GM19395 (cell line): ENCODE measurements at regions not wholly inside any gene's neighbourhood (a gene's known extent, or its start where the extent isn't known, plus 50 kb on each side); places are given as distances from the start of the nearest gene placed in this dataset.
"Not testable (repeated sequence)": the region's sequence is repeated elsewhere in the genome, so short reads cannot be mapped to it uniquely, and the experiment has no call there.

ENCODE experiments used
- ATAC-seq: cut with Tn5 transposase; IDR thresholded peaks from one replicate; pipeline ENCODE4 v1.9.1; 2021; ENCODE audit warnings: mild to moderate bottlenecking, moderate library complexity; ENCODE audit not compliant: unreplicated experiment

DNA sequence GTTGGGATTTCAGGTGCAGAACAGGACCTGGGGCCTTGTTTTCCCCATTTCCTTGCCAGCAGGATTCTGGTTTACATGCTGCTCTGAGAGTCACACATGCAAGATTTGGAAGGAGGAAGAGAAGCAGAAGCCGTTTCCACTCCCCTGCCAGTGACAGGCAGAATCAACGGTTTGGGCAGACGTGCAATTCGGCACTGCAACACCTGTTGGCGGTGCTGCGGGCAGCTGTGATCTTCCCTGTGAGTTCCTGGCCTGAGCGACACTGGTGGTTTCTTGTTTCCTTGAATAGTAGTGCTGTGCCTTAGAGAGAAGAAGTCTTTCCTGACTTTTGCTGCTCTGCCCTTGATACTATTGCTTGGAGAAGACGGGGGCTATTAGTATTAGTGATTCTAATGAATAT lies 1126.2 kb downstream of the TYW1 start:
- ATAC-seq: no peak

DNA sequence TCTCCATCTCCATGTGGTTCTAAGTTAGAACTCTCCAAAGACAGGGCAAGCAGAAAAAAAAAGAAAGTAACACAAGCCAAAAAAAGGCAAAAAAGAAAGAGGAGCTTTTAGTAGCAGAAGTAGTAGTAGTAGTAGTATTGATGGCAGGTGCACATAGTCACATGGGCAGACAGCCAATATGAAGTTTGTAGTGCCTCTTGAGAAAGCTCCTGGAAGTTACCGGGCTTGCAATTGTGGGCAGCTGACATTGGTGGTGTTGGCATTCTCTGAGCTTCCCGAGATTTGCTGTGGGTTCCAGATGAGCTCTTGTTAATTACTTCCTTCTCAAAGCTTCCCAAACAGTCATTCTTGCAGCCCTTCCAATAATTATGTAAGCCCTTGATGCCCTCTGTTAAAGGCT lies 1128.5 kb downstream of the TYW1 start:
- no peak for ATAC-seq

DNA sequence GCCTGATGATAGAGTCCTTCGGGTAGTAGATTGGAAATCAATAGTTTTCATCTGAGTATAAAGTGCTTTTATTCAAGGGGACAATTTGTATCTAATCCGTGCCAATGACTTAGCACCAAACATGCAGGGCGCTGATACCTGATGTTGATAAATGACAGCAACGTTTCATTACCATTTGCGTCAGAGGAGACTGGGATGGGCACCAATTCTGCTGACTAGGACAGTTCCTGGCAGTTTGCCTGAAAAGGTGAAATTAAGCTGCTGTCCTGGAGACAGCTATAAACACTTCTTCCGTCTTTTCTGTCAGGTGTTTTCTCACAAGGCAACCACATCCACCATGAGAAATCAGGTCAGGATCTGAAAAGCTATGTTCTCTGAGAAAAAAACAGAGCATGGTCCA lies 1136.4 kb downstream of the TYW1 start:
- no peak for ATAC-seq

DNA sequence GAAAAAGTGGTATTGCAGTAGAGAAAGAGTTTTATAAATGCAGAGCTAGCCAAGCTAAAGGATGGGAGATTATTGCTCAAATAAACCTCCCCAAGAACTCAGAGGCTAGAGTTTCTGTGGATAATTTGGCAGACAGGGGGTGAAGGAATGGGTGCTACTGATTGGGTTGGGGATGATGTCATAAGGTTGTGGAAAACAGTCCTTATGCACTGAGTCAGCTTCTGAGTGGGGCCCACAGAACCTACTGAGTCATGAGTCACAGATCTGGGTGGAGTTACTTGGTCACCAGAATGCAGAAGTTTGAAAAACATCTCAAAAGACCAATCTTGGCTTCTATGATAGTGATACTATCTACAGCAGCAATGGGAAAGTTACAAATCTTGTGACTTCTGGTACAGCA lies 1146.7 kb downstream of the TYW1 start:
- ATAC-seq: no peak

DNA sequence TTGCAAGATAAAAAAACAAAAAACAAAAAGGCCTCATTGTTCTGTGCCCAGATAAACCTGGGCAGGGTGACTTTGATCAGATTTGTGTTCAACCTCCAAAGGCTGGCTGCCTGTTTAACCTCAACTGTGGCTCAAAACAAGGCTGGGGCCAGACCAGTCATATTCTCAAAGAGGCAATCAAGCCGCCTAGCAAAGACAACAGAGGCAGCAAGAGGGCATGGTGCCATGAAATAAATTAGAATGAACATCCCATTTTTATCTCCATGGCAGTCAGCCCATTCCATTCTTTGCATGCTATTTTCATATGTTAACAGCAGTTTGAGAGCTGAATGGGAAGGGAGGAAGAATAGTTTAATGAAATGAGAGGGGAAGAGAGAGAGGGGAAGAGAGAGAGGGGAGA lies 1150.3 kb downstream of the TYW1 start:
- no peak for ATAC-seq

DNA sequence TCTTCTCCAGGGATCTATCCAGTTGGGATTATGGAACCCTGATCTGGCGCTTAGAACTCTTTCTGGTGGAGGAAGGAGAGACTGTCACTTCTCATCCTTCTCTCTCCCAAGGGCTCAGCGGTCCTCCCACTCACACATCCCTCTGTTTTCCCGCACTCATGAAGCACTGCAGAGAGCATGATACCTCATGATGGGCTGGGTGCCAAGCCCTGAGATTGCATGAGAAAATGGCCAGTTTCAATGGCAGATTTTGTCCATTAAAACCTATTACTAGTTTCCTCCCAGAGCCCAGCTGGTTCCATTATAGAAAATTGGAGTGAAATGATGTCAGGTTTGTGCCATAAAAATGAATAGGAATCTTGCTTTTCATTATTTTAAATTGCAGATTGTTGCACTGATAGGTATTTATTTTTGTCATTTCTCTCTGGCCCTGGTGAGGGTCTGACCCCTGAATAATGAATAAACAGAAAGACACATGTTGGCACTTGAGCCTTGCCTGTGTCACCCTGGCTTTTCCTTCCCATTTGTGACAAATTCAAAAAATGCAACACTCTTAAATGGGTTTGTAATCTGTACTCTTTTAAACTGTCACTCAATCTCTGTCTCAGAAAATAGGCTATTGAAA lies 1151.1 kb downstream of the TYW1 start:
- no peak for ATAC-seq

DNA sequence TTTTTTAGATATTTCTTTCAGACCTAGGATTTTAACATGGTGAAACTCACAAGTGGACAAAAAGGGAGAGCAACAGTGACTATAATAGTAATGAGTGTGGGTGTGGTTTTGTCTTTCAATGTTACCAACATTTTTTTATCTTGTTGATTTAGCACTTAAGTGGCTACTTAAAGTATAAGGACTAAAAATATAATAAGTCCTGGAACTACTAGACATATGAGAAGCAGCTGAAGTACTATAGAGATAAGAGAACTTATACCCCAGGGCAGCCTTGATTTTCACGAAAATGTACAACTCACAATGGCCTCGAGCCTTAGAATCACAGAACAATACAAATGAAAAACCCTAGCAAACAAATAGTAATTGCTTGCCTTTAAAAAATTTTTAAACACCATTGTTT lies 1151.8 kb downstream of the TYW1 start:
- ATAC-seq: no peak

DNA sequence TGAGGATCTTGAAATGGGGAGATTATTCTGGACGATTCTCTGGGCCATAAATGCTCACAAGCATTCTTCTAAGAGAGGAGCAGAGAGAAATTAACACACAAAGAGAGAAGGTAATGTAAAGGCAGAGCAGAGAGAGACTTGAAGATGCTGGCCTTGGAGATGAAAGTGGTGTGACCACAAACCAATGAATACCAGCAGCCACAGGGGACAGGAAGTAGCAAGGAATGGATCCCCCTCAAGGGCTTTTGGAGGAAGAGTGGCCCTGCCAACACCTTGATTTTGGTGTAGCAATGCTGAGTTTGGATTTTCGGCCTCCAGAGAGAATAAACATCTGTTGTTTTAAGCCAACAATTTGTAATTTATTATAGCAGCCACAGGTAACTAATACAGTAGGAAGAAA lies 1155.6 kb downstream of the TYW1 start:
- ATAC-seq: no peak

DNA sequence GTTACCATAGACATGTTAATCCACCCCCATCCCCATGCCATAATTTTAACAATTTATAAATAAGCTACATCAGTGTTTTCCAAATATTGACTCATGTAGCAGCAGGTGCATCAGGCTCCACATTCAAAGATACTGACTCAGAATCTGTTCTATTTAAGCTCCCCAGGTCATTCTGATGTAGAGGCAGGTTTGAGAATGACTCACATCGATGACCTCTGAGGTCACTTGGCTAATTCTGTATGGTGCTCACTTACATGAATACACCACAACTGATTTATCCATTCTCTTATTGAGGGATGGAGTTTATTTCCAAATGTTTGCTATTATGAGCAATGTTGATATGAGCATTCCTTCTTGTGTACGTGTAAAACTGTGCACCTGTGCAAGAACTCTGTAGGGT lies 1159.0 kb downstream of the TYW1 start:
- ATAC-seq: no peak

DNA sequence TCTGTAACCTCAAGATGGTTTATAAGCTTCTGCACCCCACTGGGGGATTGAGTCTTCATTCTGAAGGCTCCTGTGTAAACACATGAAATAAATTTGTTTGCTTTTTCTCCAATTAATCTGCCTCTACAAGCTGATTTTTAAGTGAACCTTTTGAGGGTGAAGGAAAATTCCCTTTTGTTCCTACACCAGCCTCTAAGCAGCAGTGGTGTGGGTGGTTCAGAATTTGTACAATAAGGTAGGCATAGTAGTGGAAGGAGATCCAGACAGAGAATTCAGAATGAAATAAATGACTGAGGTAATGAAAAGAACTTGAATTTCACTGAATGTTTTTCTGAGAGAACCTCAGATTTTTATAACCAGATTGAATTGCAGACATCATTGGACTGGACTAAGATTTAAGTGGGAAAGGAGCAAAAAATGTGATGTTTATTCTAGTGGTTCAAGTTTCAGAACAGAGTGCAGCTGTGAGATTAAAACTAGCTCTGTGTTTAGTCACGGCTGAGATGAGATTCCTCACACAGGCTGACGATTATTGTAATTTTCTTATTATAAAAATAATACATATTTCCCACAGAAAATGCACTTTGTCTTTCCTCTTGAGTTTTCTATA lies 1162.2 kb downstream of the TYW1 start:
- no peak for ATAC-seq

DNA sequence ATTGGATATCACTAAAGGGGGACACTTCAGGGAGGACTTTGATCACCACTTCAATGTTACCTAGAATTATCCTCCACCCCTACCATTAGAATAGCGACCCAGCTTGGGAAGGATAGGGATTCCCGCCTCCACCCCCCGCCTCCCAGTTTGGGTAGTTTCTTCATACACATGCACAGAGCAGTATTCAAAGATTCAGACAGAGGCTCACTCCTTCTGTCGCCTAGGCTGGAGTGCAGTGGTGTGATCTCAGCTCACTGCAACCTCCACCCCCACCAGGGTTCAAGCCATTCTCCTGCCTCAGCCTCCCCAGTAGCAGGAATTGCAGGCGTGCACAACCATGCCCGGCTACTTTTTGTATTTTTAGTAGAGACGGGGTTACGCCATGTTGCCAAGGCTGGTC lies 1166.1 kb downstream of the TYW1 start:
- no peak for ATAC-seq

DNA sequence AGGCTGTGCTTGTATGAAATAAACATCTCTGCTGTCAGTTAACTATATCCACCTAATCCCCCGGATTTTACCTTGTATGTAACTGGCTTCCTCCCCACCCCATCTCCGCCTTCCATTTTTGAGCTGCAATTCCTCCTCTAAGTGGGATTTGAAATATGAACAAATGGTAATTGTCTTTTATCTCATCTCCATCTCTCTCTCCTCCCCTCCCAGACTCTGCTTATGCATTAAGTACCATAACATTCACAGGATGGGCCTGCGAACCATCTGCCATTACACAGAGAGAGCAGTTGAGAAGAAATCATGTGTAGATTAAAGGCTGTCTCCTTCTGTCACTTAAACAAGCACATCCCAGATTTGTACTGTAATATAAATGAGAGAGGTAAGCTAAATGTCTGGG lies 1169.9 kb downstream of the TYW1 start:
- ATAC-seq: no peak

DNA sequence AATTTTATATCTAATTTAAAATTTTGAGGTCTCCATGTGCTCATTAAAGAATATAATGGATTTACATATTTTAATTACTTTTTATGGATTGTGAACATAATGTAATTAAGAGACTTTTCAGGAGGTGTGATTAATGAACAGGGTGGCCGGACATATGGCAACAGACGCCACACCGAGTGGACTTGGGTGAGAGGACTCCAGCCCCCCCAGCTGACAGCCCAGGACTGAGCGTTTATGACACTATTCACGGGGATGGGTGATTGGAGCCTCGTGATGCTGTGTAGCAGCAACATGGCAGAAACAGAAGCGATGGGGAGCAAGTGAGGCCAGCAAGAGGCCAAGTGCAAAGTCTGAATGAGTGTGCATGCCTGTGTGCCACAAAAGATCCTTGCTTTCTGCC lies 1176.9 kb downstream of the TYW1 start:
- ATAC-seq: no peak

DNA sequence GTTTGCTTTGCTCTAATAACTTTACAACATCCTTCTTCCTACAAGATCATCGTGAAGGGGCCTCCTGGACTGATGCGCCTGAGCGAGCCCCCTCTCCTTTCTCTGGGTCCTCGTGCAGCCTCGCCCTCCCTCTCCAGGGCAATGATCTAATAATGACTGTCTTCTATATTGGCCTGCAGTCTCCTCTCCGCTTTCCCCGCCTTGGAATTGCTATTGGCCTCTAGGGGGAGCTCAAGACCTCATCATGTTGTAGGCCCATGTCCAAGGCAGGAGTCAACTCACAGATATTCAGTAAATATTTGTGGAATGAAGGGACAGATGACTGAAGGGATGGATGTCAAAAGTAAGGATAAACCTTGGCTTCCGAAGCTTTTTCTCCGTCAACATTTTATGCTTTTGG lies 1180.3 kb downstream of the TYW1 start:
- no peak for ATAC-seq

DNA sequence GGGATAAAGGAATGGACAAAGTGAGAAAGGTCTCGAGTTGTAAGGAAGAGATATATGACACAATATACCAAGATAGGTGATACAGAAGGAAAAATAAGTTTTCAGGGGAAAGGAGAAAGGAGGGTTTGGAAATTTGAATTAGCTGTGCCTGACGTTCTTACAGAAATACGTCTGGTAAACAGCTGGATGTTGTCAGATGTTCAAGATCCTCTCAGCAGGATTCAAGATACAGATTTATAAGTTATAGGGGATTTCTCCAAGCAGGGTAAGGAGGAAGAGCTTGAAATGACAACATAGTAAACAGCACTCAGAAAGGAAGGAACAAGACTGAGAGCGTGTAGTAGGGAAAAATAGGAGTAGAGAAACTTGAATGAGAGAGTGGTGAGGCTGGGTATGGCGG lies 1184.1 kb downstream of the TYW1 start:
- no peak for ATAC-seq

DNA sequence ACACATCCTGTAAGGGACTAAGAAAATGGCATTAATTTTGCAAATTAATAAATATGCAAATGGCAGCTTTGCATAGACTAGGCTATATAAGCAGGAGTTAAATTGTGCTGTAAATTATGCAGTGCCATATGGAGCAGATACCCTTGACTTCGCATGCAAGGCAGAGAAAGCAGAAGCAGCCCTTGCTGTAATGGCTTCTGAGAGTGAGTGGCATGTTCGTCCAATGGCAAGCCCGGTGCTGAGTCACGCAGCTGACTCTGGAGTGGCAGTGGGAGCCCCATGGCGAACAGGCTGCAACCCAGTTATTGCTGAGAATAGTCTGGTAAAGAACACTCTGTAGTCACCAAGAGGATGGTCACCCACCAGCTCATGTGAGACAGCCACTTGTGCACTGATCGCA lies 1186.5 kb downstream of the TYW1 start:
- ATAC-seq: no peak

DNA sequence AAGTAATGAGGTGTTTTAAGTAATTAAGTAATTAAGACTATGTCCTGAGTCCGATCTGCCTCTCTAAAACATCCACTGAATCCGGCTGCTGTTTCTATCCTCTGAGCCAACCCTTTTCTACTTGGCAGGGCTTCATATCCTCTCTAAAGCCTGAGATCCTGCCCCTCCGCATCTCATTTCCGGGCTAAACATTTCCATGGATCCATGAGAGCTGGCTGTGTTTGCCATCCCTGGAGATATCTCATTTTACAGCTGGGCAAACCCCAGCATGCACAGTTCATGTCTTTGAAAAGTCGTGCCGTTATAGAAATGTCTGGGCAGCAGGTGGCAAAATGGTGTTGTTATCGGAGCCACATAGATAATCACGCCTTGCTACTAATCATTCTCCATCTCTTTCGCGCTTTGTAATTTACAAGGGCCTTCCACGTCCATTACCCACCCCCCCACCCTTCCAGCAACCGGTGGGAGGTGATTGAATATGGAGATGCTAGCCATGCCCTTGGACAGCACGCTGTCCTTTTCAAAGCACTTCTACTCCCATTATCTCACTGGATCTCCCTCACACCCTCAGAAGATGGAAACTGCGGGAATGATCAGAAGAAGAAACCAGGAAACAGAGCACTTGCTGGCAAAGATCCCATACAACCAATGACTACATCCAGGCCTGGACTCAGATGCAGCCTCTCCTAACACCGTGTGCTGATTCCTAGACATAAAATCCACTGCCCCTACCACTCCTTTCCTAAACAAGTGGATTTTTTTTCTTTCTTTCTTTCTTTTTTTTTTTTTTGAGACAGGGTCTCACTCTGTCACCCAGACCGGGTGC lies 1189.2 kb downstream of the TYW1 start:
- no peak for ATAC-seq

DNA sequence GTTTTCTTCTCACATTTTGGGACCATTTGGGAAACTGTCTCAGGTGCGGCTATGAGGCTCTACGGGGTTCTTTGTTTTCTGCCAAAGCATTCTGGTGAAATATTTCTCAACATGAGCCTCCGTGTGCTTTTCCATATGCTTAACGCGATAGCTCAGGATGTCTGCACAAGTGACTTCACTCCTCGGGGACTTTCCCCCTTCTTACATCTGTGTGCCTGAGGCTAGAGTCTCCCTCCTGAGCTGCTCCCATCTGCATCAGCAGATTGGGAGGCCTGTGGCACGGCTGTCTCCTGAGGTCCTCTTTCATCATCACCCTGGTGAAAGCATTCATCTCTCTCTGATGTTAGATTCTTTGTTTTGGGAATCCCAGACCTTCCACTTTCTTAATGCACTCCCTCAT lies 1190.9 kb downstream of the TYW1 start:
- no peak for ATAC-seq

DNA sequence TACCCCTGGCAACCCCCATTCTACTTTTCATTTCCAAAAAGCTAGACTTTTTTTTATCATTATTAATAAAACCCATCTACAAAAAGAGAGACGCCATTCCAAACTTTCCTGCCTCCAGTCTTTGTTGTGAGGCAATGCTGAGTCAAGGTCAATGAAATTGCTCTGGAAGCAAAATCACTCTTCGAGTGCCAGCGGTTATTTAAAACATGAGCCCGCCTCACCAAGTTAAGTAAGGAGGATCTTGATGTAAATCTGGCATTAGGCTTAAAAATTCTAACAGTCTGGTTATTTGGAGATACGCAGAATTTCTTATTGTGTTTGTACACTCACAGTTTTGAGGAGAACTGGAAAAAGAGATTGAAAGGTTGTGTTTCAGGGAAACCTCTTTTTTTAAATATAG lies 1196.3 kb downstream of the TYW1 start:
- no peak for ATAC-seq

DNA sequence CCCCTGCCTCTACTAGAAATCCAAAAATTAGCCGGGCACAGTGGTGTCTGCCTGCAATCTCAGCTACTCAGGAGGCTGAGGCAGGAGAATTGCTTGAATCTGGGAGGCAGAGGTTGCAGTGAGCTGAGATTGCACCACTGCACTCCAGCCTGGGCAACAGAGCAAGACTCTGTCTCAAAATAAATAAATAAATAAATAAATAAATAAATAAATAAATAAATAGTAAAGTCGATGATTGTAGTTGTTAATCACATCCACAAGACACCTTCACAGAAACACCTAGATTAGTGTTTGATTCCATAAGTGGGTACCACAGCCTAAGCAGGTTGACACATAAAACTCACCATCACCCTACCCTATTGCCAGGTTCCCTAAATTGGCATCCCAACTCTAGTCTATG lies 1199.0 kb downstream of the TYW1 start:
- not testable (repeated sequence) for ATAC-seq

DNA sequence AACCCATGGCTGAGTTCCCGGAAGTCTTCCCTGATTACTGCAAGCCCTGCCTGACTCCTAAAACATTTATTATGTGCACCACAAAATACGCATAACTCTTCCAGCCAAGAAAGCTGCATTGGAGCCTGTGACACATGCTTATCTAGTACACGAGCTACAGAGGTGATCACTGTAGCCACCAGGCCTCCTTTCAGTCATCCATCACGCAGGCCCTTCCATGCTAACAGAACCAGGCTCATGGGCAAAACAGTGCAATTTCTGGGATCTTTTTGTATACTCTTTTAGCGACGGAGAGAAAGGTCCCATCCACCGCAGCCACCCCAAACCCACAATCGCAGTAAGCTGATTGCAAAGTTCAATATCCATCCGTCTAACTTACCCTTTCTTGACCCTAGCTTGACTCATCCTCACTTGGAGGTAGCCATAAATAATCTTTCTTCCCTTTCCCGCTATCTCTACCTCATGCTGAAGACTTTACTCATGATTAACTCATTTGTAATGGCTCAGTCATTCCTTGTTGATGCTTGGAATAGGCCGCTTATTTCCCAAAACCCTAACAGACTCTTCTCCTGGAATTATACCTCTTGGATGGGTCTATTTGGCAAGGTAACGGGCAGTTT lies 1203.5 kb downstream of the TYW1 start:
- ATAC-seq: no peak

DNA sequence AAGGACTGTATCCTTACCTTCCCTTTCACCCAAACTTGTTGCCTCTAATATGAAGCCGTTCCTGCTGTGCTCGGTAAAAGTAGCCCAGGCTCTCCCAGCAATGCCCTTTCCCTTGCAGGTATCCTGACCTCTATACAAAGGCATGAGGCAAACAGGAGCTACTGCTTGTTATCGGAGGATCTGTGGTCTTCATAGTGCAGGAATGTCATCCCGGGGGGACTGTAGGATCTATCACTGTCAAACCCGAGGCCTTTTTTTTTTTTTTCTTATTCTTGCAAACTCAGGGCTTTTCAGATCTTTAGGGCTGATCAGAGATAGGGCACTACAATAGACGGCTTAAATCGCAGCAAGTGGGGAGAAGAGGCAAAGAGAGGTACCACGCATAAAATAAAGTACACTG lies 1206.6 kb downstream of the TYW1 start:
- no peak for ATAC-seq
